GM12891 (cell line): ENCODE measurements at regions not wholly inside any gene's neighbourhood (a gene's known extent, or its start where the extent isn't known, plus 50 kb on each side); places are given as distances from the start of the nearest gene placed in this dataset.

Experiments
- DNase-seq: peaks from one replicate; pipeline ENCODE4 v3.0.0; 2011; ENCODE audit warnings: low spot score; ENCODE audit not compliant: insufficient read length
- FAIRE-seq: peaks from 2 replicates; lab custom pipeline; 2011; peaks lifted over from hg19 to GRCh38; lab: Jason Lieb, UNC
- PAX5 ChIP-seq: IDR thresholded peaks from 2 replicates; pipeline ENCODE4 v1.6.1; 2011; ENCODE audit warnings: low read length, moderate library complexity, mild to moderate bottlenecking; ENCODE audit not compliant: insufficient read depth, severe bottlenecking
- POLR2A ChIP-seq: IDR thresholded peaks from 2 replicates; pipeline ENCODE4 v1.6.1; 2011; ENCODE audit warnings: low read depth, low read length, control low read depth
- POLR2AphosphoS5 ChIP-seq: IDR thresholded peaks from 2 replicates; pipeline ENCODE4 v1.6.1; 2011; ENCODE audit warnings: low read depth, low read length, control low read depth
- POU2F2 ChIP-seq: IDR thresholded peaks from 2 replicates; pipeline ENCODE4 v1.6.1; 2011; ENCODE audit warnings: low read depth, mild to moderate bottlenecking, control low read depth, low read length, moderate library complexity
- SPI1 ChIP-seq: IDR thresholded peaks from 2 replicates; pipeline ENCODE4 v1.6.1; 2011; ENCODE audit warnings: low read depth, low read length, control low read depth
- TAF1 ChIP-seq: IDR thresholded peaks from 2 replicates; pipeline ENCODE4 v1.6.1; 2011; ENCODE audit warnings: low read depth, low read length, control low read depth

DNA sequence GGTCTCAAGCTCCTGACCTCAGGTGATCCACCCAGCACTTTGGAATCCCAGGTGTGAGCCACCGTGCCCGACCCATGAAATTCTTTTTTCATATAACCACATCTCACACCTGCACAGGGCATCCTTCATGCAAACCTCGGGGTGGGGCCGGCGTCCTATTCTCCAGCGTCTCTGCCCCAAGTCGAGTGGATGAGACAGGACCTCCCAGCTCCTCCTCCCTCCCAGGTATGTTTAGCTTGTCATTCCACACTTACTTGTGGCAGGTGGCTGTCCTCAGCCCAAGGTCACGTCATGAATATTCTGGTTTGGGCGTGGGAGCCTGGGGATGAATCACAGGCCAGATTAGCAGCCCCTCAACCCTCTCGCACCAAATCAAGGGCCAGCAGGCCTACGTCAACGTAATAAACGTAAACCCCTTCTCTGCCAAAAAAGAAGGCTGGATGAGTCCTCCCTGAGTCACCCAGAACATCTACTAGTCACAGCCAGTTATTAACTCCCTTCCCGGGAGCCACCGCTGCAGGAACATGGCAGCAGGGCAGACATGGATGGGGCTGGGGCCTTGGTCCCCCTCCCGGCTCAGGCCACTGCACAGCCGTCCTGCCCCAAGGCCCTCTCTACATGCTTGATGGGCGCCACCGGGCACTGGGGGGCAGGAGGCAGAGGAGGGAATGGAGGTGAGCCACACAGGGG lies 91.7 kb downstream of the YTHDF1 start:
- DNase-seq = no peak
- TF ChIP-seq POU2F2 = no peak
- TF ChIP-seq POLR2AphosphoS5 = no peak
- no peak for TF ChIP-seq POLR2A
- TF ChIP-seq PAX5 = no peak
- no peak for TF ChIP-seq SPI1
- TF ChIP-seq TAF1 = no peak
- no peak for FAIRE-seq

DNA sequence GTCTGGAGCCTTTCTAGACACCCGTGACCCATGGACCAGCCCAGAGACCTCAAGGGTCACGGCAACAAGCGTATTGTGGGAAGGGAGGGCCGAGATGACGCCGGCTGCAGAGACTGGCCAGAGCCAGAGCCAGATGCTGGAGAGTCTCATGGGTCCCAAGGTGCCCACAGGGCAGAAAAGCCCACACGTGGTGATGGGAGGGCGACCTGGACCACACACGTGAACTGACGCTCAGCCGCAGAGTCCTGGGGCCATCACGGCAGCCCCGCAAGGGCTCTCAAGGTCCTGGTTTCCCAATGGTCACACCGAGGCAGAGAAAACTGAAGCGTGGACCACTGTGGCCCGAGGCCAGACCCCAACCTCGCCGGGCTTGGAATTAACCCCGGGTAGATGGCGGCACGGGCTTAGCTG lies 92.6 kb downstream of the YTHDF1 start:
- DNase-seq (no peak), FAIRE-seq (no peak)
- TF ChIP-seq POU2F2 = no peak
- TF ChIP-seq SPI1 = no peak
- TF ChIP-seq POLR2A = no peak
- no peak for TF ChIP-seq PAX5

DNA sequence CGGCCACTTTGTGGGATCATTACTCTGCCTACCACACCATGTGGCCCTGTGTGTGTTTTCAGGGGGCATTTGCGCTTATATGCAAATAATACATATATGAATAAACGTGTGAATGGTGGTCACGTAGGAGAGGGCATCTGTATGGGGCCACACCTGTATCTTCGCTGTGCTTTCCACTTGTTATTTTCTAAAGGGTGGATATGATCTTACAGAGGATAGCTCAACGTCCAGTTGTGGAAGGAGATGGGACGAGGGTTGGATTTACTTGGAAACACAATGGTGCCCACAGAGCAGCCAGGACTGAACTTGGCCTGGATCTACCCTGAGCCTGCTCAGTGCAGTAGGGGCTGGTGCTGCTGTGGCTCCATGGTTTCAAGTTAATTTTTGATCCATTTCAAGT lies 93.3 kb downstream of the YTHDF1 start:
- FAIRE-seq = no peak
- TF ChIP-seq POLR2AphosphoS5 (no peak), PAX5 (no peak), SPI1 (no peak), POLR2A (no peak), POU2F2 (no peak), TAF1 (no peak)

DNA sequence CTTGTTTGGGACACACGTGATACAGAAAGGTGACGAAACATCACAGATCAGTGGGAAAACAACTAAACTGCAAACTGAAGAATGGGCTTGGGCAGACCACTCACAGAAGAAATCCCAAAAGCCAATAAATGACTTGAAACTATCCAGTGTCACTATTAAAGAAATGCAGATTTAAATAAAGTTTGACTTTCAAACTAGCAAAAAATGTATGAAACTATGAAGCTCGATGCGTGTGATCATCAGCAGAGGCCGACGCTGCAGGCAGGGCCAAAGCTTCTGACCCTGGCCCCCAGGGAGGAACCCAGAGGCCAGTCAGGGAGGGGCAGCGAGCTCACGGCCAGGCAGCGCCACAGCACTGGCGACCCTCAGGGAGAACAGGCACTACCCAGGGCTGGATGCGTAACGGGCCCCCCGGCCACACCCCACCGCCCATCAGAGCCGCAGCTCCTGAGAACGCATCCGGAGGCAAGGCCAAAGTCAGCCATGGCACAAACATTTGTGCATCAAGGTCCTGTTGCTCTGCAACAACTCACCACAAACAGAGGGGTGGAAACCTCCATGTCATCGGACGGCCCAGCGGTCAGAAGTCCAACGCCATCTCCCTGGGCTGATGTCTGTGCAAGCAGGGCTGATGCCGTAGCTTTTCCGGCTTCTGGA lies 94.1 kb downstream of the YTHDF1 start:
- TF ChIP-seq POU2F2 (no peak), POLR2A (no peak), PAX5 (no peak), SPI1 (no peak), POLR2AphosphoS5 (no peak), TAF1 (no peak)
- FAIRE-seq = no peak
- no peak for DNase-seq

More for the DNA sequence above, 93.3 kb downstream of the YTHDF1 start:
- no peak for DNase-seq

DNA sequence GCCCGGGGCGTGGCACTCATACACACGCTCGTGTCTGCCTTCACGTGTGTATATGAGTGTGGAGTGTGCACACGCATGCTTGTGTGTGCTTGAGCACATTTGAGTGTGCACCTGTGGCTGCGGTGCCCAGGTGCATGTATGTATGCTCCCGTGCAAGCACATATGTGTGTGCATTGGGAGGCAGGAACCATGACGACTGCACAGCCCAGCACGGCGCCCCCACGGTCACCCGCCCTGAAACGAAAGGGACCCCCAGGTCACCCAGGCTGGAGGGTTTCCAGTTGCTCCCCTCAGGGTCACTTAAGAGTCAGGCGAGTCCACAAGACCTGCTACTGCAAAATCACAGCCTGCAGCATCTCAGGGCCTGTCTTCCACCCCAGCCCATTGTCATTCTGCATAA lies 94.7 kb downstream of the YTHDF1 start:
- FAIRE-seq (no peak), DNase-seq (no peak)
- TF ChIP-seq PAX5 (no peak), SPI1 (no peak), TAF1 (no peak), POLR2AphosphoS5 (no peak), POU2F2 (no peak), POLR2A (no peak)

DNA sequence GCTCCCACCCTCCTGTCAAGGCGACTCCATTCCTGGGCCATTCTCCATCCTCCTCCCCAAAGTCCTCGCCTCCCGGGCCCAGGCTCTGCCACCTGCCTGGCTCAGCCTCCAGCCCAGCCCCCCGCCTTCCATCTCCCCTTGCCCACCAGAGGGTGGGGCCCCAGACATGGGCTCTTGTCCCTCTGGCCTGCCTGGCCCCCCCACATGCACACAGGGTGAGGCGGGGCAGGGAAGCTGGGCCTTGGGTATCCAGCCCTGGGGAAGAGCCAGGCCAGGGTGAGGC lies 95.2 kb downstream of the YTHDF1 start:
- FAIRE-seq = no peak
- DNase-seq = no peak
- TF ChIP-seq SPI1 = no peak

DNA sequence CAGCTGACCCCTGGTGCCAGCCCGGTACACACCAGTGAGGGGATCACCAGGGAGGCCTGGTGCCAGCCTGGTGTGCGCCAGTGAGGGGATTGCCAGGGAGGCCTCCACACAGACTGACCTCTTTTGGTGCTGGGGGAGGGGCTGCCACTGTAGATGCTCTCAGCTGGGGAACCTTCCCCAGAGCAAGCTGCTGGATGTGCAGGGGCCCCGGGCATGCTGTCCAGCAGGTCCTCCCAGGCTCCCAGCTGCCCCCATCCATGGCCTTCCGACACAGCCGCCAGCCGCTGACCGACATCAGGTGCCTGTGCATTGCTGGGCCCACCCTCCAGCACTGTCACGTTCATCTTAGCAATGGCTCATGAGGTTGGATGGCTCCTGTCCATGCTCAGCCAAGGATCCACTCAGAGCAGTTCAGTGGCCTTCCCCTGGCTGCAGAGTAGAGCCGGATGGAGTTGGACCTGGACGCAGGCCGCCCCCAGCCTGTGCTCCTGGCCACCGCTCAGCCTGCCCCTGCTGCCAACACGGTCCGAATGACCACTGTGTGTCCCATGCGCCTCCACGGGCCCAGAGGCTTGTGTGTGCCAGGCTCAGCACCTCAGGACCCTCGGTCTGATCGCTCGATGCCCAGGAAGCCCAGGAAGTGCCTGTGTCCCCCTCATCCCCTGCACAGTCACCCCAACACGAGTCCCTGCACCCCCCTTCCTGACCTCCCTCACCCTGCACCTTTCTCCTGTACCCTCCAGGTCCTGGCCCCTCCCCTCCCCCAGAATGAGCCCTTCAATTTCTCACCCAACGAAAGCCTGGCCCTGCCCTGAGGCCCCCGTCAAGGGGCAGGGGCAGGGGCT lies 95.7 kb downstream of the YTHDF1 start:
- DNase-seq (no peak), FAIRE-seq (no peak)
- no peak for TF ChIP-seq POLR2A
- TF ChIP-seq POLR2AphosphoS5 = no peak
- TF ChIP-seq PAX5 = no peak
- no peak for TF ChIP-seq SPI1
- TF ChIP-seq POU2F2 = no peak
- no peak for TF ChIP-seq TAF1

DNA sequence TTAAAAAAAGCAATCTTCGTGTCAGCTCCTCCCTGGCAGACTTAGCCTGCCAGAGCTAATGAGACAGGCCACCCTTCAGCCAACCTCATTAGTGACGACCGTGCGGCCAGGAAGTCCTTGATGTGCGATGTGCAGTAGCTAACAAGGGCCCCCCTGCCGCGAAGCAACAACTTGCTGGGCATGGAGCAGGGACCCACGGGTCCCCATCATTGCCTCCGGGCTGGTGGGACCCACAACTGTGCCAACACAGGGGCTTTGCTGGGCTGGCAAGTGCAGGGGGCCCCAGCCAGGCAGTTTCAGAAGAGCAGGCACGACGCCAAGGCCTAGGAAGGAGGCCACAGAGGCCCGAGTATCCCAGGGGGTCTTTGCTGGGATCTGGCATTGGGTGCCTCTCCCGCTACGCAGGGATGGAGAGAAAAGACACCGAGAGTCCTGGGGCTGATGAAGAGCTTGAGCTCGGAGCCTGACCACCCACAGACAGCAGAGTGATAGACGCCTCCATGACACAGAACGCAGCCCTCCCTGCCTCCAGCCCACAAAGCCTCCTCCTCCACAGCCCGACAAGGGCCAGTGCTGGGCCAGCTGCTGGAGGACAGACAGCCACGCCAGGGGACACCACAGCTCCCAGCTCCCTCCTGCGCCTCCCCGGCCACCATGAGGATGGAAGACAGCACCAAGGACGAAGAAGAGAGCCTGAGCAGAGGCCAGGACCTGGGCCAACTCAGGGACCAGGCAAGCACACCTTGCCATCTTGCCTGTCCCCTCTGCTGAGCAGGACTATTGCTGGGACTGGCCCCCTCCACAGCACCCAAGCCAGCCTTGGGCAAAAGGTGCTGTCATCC lies 96.6 kb downstream of the YTHDF1 start:
- DNase-seq = no peak
- no peak for FAIRE-seq
- TF ChIP-seq POU2F2 (no peak), PAX5 (no peak), SPI1 (no peak), TAF1 (no peak), POLR2AphosphoS5 (no peak), POLR2A (no peak)
